GM12878 (cell line): ENCODE measurements at regions not wholly inside any gene's neighbourhood (a gene's known extent, or its start where the extent isn't known, plus 50 kb on each side); places are given as distances from the start of the nearest gene placed in this dataset.

Experiments used
- ATAC-seq: fragments of 200-7000 bp; cut with Tn5 transposase; 3 replicates; pipeline ENCODE4 v1.9.1; 2020; ENCODE audit warnings: mild to moderate bottlenecking, moderate library complexity
- BruUV-seq: library from RNA; stranded (reverse); fragments of 400-500 nt; replicated peaks from 2 replicates; lab custom pipeline; 2021; lab: Mats Ljungman, UMichigan
- CTCF ChIA-PET: fragments of 300-600 bp; sonication (Branson Sonifier 250); formaldehyde crosslinking; extraction: SDS; loops from one replicate; lab custom pipeline; 2021; ENCODE audit warnings: inconsistent platforms; lab: Yijun Ruan, JAX
- POLR2A ChIA-PET: fragments of 350-600 bp; formaldehyde crosslinking; extraction: SDS; loops from one replicate; lab custom pipeline; 2021; ENCODE audit warnings: inconsistent platforms; lab: Charles Lee
- RAD21 ChIA-PET: fragments of 300-600 bp; sonication (Branson Sonifier 250); formaldehyde crosslinking; loops from one replicate; lab custom pipeline; 2023; ENCODE audit warnings: antibody characterized with exemption; ENCODE audit not compliant: unreplicated experiment; lab: Charles Lee
- SMC1A ChIA-PET: fragments of 300-600 bp; sonication (Branson Sonifier 250); formaldehyde crosslinking; loops from one replicate; lab custom pipeline; 2023; ENCODE audit not compliant: unreplicated experiment, uncharacterized antibody; lab: Charles Lee
- DNase-seq: peaks from one replicate; pipeline ENCODE4 v3.0.0-alpha.2; 2011; ENCODE audit warnings: low read depth, low spot score
- FAIRE-seq: peaks from 3 replicates; lab custom pipeline; 2011; peaks lifted over from hg19 to GRCh38; lab: Jason Lieb, UNC
- H2AFZ ChIP-seq: 2 replicates; pipeline ENCODE4 v1.6.0; 2011; ENCODE audit warnings: low read depth, low read length, control low read depth; ENCODE audit not compliant: control insufficient read depth
- H3K27ac ChIP-seq: 2 replicates; pipeline ENCODE4 v1.5.1; 2011; ENCODE audit warnings: control low read depth; ENCODE audit not compliant: control insufficient read depth, insufficient read depth
- H3K27me3 ChIP-seq, 2 experiments: replicated peaks in 1 of 2; 2 replicates each; pipeline versions ENCODE4 v1.6.0 to v1.6.1; 2011; ENCODE audit warnings: low read length in 1 of 2; ENCODE audit not compliant: control insufficient read depth in 2 of 2, insufficient read depth in 2 of 2
- H3K36me3 ChIP-seq, 2 experiments: 2 replicates each; pipeline ENCODE4 v1.5.1; 2011; ENCODE audit warnings: low read length in 1 of 2; ENCODE audit not compliant: control insufficient read depth in 2 of 2, insufficient read depth in 2 of 2
- H3K4me1 ChIP-seq: 2 replicates; pipeline ENCODE4 v1.6.1; 2011; ENCODE audit warnings: mild to moderate bottlenecking, low read length, moderate library complexity, mixed read lengths; ENCODE audit not compliant: control insufficient read depth, insufficient read depth
- H3K4me2 ChIP-seq: 2 replicates; pipeline ENCODE4 v1.6.0; 2011; ENCODE audit warnings: control low read depth; ENCODE audit not compliant: control insufficient read depth, insufficient read depth
- H3K4me3 ChIP-seq: fragments of 200-600 bp; sonication (generic); 2 replicates; pipeline ENCODE4 v1.5.1; 2016
- H3K79me2 ChIP-seq: 2 replicates; pipeline ENCODE4 v1.6.0; 2011; ENCODE audit warnings: low read length; ENCODE audit not compliant: control insufficient read depth, insufficient read depth
- H3K9ac ChIP-seq: 2 replicates; pipeline ENCODE4 v1.8.0; 2011; ENCODE audit warnings: low read length, control low read depth, mixed read lengths; ENCODE audit not compliant: control insufficient read depth, insufficient read depth
- H3K9me3 ChIP-seq: replicated peaks from 3 replicates; pipeline ENCODE4 v1.5.1; 2011; ENCODE audit warnings: mild to moderate bottlenecking, low read length; ENCODE audit not compliant: control insufficient read depth, insufficient read depth
- H4K20me1 ChIP-seq: 2 replicates; pipeline ENCODE4 v1.6.0; 2011; ENCODE audit not compliant: control insufficient read depth, insufficient read depth
- ATF2 ChIP-seq: IDR thresholded peaks from 2 replicates; pipeline ENCODE4 v1.6.1; 2012; ENCODE audit warnings: low read length, inconsistent platforms
- BCLAF1 ChIP-seq: fragments of 450-650 bp; IDR thresholded peaks from 2 replicates; pipeline ENCODE4 v1.6.1; 2017; ENCODE audit warnings: antibody characterized with exemption, mild to moderate bottlenecking, moderate library complexity
- E2F4 ChIP-seq: IDR thresholded peaks from 2 replicates; pipeline ENCODE4 v1.6.1; 2012; ENCODE audit warnings: low read depth, low read length, improper control_type of control experiment
- EED ChIP-seq: sonication (generic); IDR thresholded peaks from 2 replicates; pipeline ENCODE4 v1.6.1; 2016; ENCODE audit warnings: antibody characterized with exemption, low read depth
- NFIC ChIP-seq: IDR thresholded peaks from 2 replicates; pipeline ENCODE4 v1.6.1; 2012; ENCODE audit warnings: low read depth, mild to moderate bottlenecking, inconsistent platforms, low read length, moderate library complexity
- SPI1 ChIP-seq: IDR thresholded peaks from 2 replicates; pipeline ENCODE4 v1.6.1; 2011; ENCODE audit warnings: low read depth, mild to moderate bottlenecking, low read length, moderate library complexity, borderline replicate concordance; ENCODE audit not compliant: insufficient read depth
- WRNIP1 ChIP-seq: IDR thresholded peaks from 2 replicates; pipeline ENCODE4 v1.6.1; 2011; ENCODE audit warnings: low read depth, low read length, improper control_type of control experiment, borderline replicate concordance
- ZBTB33 ChIP-seq: fragments of 450-650 bp; IDR thresholded peaks from 2 replicates; pipeline ENCODE4 v1.6.1; 2017; ENCODE audit warnings: mild to moderate bottlenecking
- ZNF207 ChIP-seq: fragments of 450-650 bp; IDR thresholded peaks from 2 replicates; pipeline ENCODE4 v1.6.1; 2014; ENCODE audit warnings: antibody characterized with exemption, mild to moderate bottlenecking, borderline replicate concordance
- WGBS: methylation state at CpG from one replicate; pipeline ENCODE4 v1.1.6; 2016; ENCODE audit warnings: low lambda C conversion rate; ENCODE audit not compliant: insufficient replicate concordance, insufficient coverage; ENCODE audit errors: missing lambda C conversion rate; 5-methylcytosine and 5-hydroxymethylcytosine counted together
- in situ Hi-C: fragments of 300-500 bp; cut with MboI; formaldehyde crosslinking; loops from 9 replicates; pipeline ENCODE4 v1.14.3; 2018; ENCODE audit warnings: mixed read lengths
- intact Hi-C: fragments of 100-400 bp; cut with micrococcal nuclease; formaldehyde crosslinking; loops from one replicate; pipeline ENCODE4 v1.14.2; 2022; ENCODE audit not compliant: unreplicated experiment

GRCh38 chr11:45546366-45546765 is 119.1 kb downstream of the CHST1 start:
- H3K79me2 ChIP-seq: no peaks in the 10 kb centered on the region
- in situ Hi-C loops: no loop called here
- ATAC-seq (no peak), FAIRE-seq (no peak)
- ChIA-PET CTCF (no interaction called here), POLR2A (no interaction called here), RAD21 (no interaction called here)
- no peak overlapping the region for H3K27ac ChIP-seq
- no peak overlapping the region for H3K4me3 ChIP-seq
- no peaks in the 10 kb centered on the region for H3K36me3 ChIP-seq
- no TSS peak for BruUV-seq
- WGBS: 1% methylated on average over 3 of the region's 3 CpGs
- intact Hi-C loops: no loop called here
- no peaks in the 10 kb centered on the region; a peak in 1 of 4 replicates for H3K27me3 ChIP-seq
- H3K4me1 ChIP-seq: no peaks in the 10 kb centered on the region
- H3K9ac ChIP-seq: no peak overlapping the region
- TF ChIP-seq ZBTB33 (no peak), NFIC (no peak), EED (no peak), SPI1 (no peak), BCLAF1 (no peak), ATF2 (no peak), E2F4 (no peak), WRNIP1 (no peak), ZNF207 (no peak)
- TF ChIP-seq, all 136 proteins: peak for 0
- Histone ChIP-seq H3K4me2 (no peak overlapping the region), H2AFZ (no peak overlapping the region), H3K9me3 (no peaks in the 10 kb centered on the region), H4K20me1 (no peaks in the 10 kb centered on the region)
- SMC1A ChIA-PET: no interaction called here
- DNase-seq: no peak
